AG10803 (cell line): ENCODE measurements at regions not wholly inside any gene's neighbourhood (a gene's known extent, or its start where the extent isn't known, plus 50 kb on each side); places are given as distances from the start of the nearest gene placed in this dataset.

ENCODE experiments used
- DNase-seq: peaks from one replicate; pipeline ENCODE4 v3.0.0; 2010; ENCODE audit warnings: low read depth
- H3K4me3 ChIP-seq: 2 replicates; pipeline ENCODE4 v1.5.1; 2011; ENCODE audit warnings: mild to moderate bottlenecking, low read length, control low read depth
- CTCF ChIP-seq: conservative IDR thresholded peaks from 2 replicates; pipeline ENCODE4 v1.5.1; 2011; ENCODE audit warnings: mild to moderate bottlenecking, low read length, control low read depth, inconsistent platforms

DNA sequence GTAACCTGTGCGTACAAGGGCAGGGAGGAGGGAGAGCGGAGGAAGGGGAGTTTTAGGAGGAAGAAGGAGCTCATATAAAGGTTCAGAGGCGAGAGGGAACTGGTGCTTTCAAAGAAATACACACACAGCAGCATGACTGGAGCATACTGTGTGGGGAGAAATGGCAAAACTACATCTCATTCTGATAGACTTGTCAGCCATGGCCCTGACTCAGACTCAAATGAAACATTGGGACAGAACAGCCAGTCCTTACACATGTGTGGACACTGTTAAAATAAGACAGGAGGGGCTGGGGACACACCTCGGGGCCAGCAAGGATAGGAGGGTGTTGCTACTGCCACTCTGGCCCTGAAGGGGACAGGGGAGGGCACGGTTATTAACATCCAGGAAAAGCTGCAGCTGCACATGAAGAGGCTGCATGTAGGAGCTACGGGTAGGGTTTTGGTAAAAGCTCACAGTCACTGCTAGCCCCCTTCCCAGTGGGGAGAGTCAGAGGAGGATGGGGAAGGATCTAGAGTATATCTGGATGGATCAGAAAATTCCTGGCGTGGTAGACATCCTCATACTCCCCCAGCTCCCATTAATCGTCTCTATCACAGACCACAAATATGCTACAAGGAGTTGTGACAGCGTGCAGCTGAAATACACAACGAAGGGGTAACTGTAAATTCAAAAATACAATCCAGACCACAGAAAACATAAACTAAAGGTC, 110.5 kb downstream of the GATA6 start:
- DNase-seq = peak; percentile 89
- H3K4me3 ChIP-seq = no peak overlapping the region
- no peak for TF ChIP-seq CTCF

DNA sequence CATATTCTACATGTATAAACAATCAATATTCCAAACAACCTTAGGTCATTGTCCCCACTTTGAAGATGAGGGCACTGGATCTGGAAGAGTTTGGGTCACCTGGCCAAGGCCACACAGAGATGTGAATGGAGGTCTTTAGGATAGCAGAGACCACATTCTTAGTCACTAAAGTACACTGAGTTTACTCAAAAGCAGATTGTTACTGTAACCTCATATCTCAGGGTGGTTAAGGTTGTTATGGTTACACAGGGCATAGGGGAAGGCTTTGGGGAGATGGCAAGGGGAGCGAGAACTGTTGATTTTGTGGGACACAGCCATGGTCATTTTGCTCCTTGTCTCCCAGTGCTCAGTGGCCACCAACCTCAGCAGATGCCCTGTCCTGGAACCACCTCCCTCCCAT, 109.4 kb downstream of the GATA6 start:
- DNase-seq = no peak
- H3K4me3 ChIP-seq = no peak overlapping the region
- no peak for TF ChIP-seq CTCF

- TF ChIP-seq CTCF = no peak
- no peak for DNase-seq
- H3K4me3 ChIP-seq = no peak overlapping the region
Measured at GRCh38 chr18:22277758-22278157, 108.4 kb downstream of the GATA6 start.

- no peak for TF ChIP-seq CTCF
- DNase-seq = no peak
- no peak overlapping the region for H3K4me3 ChIP-seq
Measured at GRCh38 chr18:22276334-22276713, 106.9 kb downstream of the GATA6 start.

GRCh38 chr18:22275706-22276333, 106.4 kb downstream of the GATA6 start:
- no peak overlapping the region for H3K4me3 ChIP-seq
- no peak for DNase-seq
- TF ChIP-seq CTCF = no peak

GRCh38 chr18:22273101-22274039, 104.0 kb downstream of the GATA6 start:
- no peak overlapping the region for H3K4me3 ChIP-seq
- TF ChIP-seq CTCF = no peak
- no peak for DNase-seq
